H1 (cell line): ENCODE measurements at regions not wholly inside any gene's neighbourhood (a gene's known extent, or its start where the extent isn't known, plus 50 kb on each side); places are given as distances from the start of the nearest gene placed in this dataset.
A peak's percentile ranks its signal among the peaks of the same experiment; 100 is the strongest.

Source experiments
- CTCF ChIA-PET: fragments of 300-600 bp; sonication (Branson Sonifier 250); formaldehyde crosslinking; loops from one replicate; lab custom pipeline; 2021; ENCODE audit not compliant: partially characterized antibody; lab: Charles Lee
- POLR2A ChIA-PET: fragments of 300-600 bp; sonication (Branson Sonifier 250); formaldehyde crosslinking; loops from one replicate; lab custom pipeline; 2021; ENCODE audit warnings: inconsistent platforms; ENCODE audit not compliant: partially characterized antibody; lab: Charles Lee
- DNase-seq, 2 experiments: peaks; one replicate each; pipeline versions ENCODE4 v3.0.0 to v3.0.0-alpha.2; 2010 to 2022; ENCODE audit warnings: low spot score in 2 of 2, low read depth in 1 of 2, mixed read lengths in 1 of 2
- FAIRE-seq: peaks from 2 replicates; lab custom pipeline; 2011; peaks lifted over from hg19 to GRCh38; lab: Jason Lieb, UNC
- H2AFZ ChIP-seq: 2 replicates; pipeline ENCODE4 v1.8.1; 2012; ENCODE audit warnings: low read length, inconsistent platforms
- H2AK5ac ChIP-seq: 2 replicates; pipeline ENCODE4 v1.6.1; 2013; ENCODE audit warnings: low read depth, low read length
- H2BK120ac ChIP-seq: replicated peaks from 2 replicates; pipeline ENCODE3; 2013; ENCODE audit warnings: low read depth, low read length, inconsistent platforms
- H2BK12ac ChIP-seq: 2 replicates; pipeline ENCODE4 v1.6.1; 2013; ENCODE audit warnings: low read depth, low read length
- H2BK15ac ChIP-seq: 2 replicates; pipeline ENCODE4 v1.6.1; 2013; ENCODE audit warnings: low read length
- H2BK20ac ChIP-seq: 2 replicates; pipeline ENCODE4 v1.6.1; 2013; ENCODE audit warnings: low read length
- H2BK5ac ChIP-seq: 2 replicates; pipeline ENCODE4 v1.6.1; 2013; ENCODE audit warnings: low read depth, low read length
- H3K14ac ChIP-seq: 2 replicates; pipeline ENCODE4 v1.6.1; 2013; ENCODE audit warnings: inconsistent platforms; ENCODE audit not compliant: insufficient read length
- H3K18ac ChIP-seq: 2 replicates; pipeline ENCODE4 v1.6.1; 2013; ENCODE audit warnings: low read length; ENCODE audit errors: extremely low read depth
- H3K23ac ChIP-seq: 2 replicates; pipeline ENCODE4 v1.6.1; 2013; ENCODE audit warnings: inconsistent platforms; ENCODE audit not compliant: insufficient read length
- H3K23me2 ChIP-seq: 2 replicates; pipeline ENCODE4 v1.6.1; 2013; ENCODE audit warnings: low read depth, low read length
- H3K27ac ChIP-seq: 2 replicates; pipeline ENCODE4 v1.6.1; 2011; ENCODE audit warnings: low read depth, low read length, inconsistent platforms
- H3K27me3 ChIP-seq, 4 experiments: replicated peaks in 1 of 4; 1 replicate in 1 of 4; 2 replicates in 3 of 4; pipeline versions ENCODE4 v1.6.1 to v1.8.1; 2011 to 2013; ENCODE audit warnings: low read length in 3 of 4, mild to moderate bottlenecking in 3 of 4, inconsistent platforms in 2 of 4, mixed read lengths in 2 of 4, moderate library complexity in 1 of 4; ENCODE audit not compliant: control insufficient read depth in 3 of 4, insufficient read depth in 3 of 4; ENCODE audit errors: extremely low read depth in 1 of 4
- H3K36me3 ChIP-seq, 4 experiments: 2 replicates each; pipeline versions ENCODE4 v1.6.1 to v1.8.1; 2011 to 2013; ENCODE audit warnings: mild to moderate bottlenecking in 4 of 4, low read length in 3 of 4, moderate library complexity in 2 of 4, control low read depth in 1 of 4, inconsistent platforms in 1 of 4; ENCODE audit not compliant: insufficient read depth in 4 of 4, control insufficient read depth in 2 of 4
- H3K4ac ChIP-seq: replicated peaks from 2 replicates; pipeline ENCODE3; 2013; ENCODE audit warnings: low read length, low read depth, mixed read lengths, inconsistent platforms; ENCODE audit not compliant: insufficient read length
- H3K4me1 ChIP-seq, 4 experiments: replicated peaks in 1 of 4; 1 replicate in 1 of 4; 2 replicates in 3 of 4; pipeline versions ENCODE4 v1.6.1 to v1.8.1; 2011 to 2013; ENCODE audit warnings: low read length in 3 of 4, inconsistent platforms in 2 of 4, mixed read lengths in 1 of 4; ENCODE audit not compliant: insufficient read depth in 4 of 4, control insufficient read depth in 3 of 4
- H3K4me2 ChIP-seq, 2 experiments: 2 replicates each; pipeline versions ENCODE4 v1.6.1 to v1.8.1; 2011 to 2013; ENCODE audit warnings: low read depth in 2 of 2, low read length in 2 of 2, control low read depth in 1 of 2, inconsistent platforms in 1 of 2, mild to moderate bottlenecking in 1 of 2; ENCODE audit not compliant: insufficient read depth in 1 of 2
- H3K4me3 ChIP-seq, 4 experiments: fragments of 200-600, 300-600 bp in 1 of 4; sonication (generic), shearing (Covaris generic), sonication (Bioruptor Twin) in 1 of 4; 2 replicates each; pipeline versions ENCODE4 v1.5.1 to v1.8.1; 2011 to 2016; ENCODE audit warnings: low read length in 4 of 4, low read depth in 3 of 4, control low read depth in 2 of 4, inconsistent platforms in 2 of 4, mild to moderate bottlenecking in 2 of 4, mixed read lengths in 1 of 4, moderate library complexity in 1 of 4; ENCODE audit not compliant: insufficient read depth in 2 of 4; ENCODE audit errors: extremely low read depth in 1 of 4
- H3K56ac ChIP-seq: replicated peaks from 2 replicates; pipeline ENCODE3; 2013; ENCODE audit warnings: low read depth, mild to moderate bottlenecking, mixed read lengths, low read length, inconsistent platforms; ENCODE audit not compliant: insufficient read length
- H3K79me1 ChIP-seq: 2 replicates; pipeline ENCODE4 v1.6.1; 2013; ENCODE audit warnings: low read depth, low read length, control low read depth
- H3K79me2 ChIP-seq, 2 experiments: 2 replicates each; pipeline versions ENCODE4 v1.6.1 to v1.8.1; 2012 to 2013; ENCODE audit warnings: low read length in 2 of 2, mild to moderate bottlenecking in 2 of 2, inconsistent platforms in 1 of 2; ENCODE audit not compliant: insufficient read depth in 2 of 2, control insufficient read depth in 1 of 2
- H3K9ac ChIP-seq, 4 experiments: replicated peaks in 1 of 4; 1 replicate in 1 of 4; 2 replicates in 3 of 4; pipeline versions ENCODE4 v1.6.1 to v1.8.1; 2011 to 2013; ENCODE audit warnings: low read depth in 3 of 4, low read length in 3 of 4, control low read depth in 2 of 4, mild to moderate bottlenecking in 2 of 4, moderate library complexity in 2 of 4, inconsistent platforms in 1 of 4; ENCODE audit errors: extremely low read depth in 1 of 4
- H3K9me3 ChIP-seq, 2 experiments: 2 replicates each; pipeline versions ENCODE4 v1.6.1 to v1.8.1; 2012 to 2013; ENCODE audit warnings: mild to moderate bottlenecking in 2 of 2, moderate library complexity in 2 of 2, control low read depth in 1 of 2, inconsistent platforms in 1 of 2, low read depth in 1 of 2, low read length in 1 of 2, mixed read lengths in 1 of 2; ENCODE audit not compliant: insufficient read depth in 2 of 2
- H4K20me1 ChIP-seq, 2 experiments: replicated peaks in 1 of 2; 2 replicates each; pipeline versions ENCODE3 to v1.8.1; 2011 to 2013; ENCODE audit warnings: inconsistent platforms in 2 of 2, low read length in 2 of 2, mild to moderate bottlenecking in 1 of 2; ENCODE audit not compliant: insufficient read depth in 2 of 2, control insufficient read depth in 1 of 2
- H4K5ac ChIP-seq: 2 replicates; pipeline ENCODE4 v1.6.1; 2013; ENCODE audit warnings: low read length, low read depth, mixed read lengths, inconsistent platforms; ENCODE audit not compliant: insufficient read length
- H4K8ac ChIP-seq: 2 replicates; pipeline ENCODE4 v1.8.0; 2013; ENCODE audit warnings: mild to moderate bottlenecking, moderate library complexity, low read length, inconsistent platforms; ENCODE audit not compliant: insufficient read depth; ENCODE audit errors: extremely low read depth
- H4K91ac ChIP-seq: replicated peaks from 2 replicates; pipeline ENCODE3; 2013; ENCODE audit warnings: low read length, mixed read lengths, inconsistent platforms; ENCODE audit not compliant: insufficient read length
- BACH1 ChIP-seq: IDR thresholded peaks from 2 replicates; pipeline ENCODE4 v1.6.1; 2012; ENCODE audit warnings: low read length, improper control_type of control experiment
- CEBPB ChIP-seq: IDR thresholded peaks from 2 replicates; pipeline ENCODE4 v1.6.1; 2012; ENCODE audit warnings: low read depth, low read length
- EGR1 ChIP-seq: IDR thresholded peaks from 2 replicates; pipeline ENCODE4 v1.6.1; 2011; ENCODE audit warnings: low read depth, low read length, borderline replicate concordance
- FOSL1 ChIP-seq: IDR thresholded peaks from 2 replicates; pipeline ENCODE4 v1.6.1; 2011; ENCODE audit warnings: mild to moderate bottlenecking, low read depth, low read length, moderate library complexity; ENCODE audit not compliant: insufficient read depth
- NANOG ChIP-seq: IDR thresholded peaks from 2 replicates; pipeline ENCODE4 v1.6.1; 2011; ENCODE audit warnings: low read length, low read depth, mild to moderate bottlenecking, inconsistent platforms; ENCODE audit not compliant: insufficient read depth, poor library complexity, severe bottlenecking
- RBBP5 ChIP-seq: IDR thresholded peaks from 2 replicates; pipeline ENCODE4 v1.7.1; 2012; ENCODE audit warnings: low read depth, mild to moderate bottlenecking, inconsistent platforms, low read length, moderate library complexity, borderline replicate concordance
- SAP30 ChIP-seq: fragments of 300-600 bp; sonication (generic); IDR thresholded peaks from 2 replicates; pipeline ENCODE4 v1.7.1; 2012; ENCODE audit warnings: low read length, moderate library complexity, mild to moderate bottlenecking, inconsistent platforms; ENCODE audit not compliant: insufficient read depth, insufficient replicate concordance
- SIRT6 ChIP-seq: IDR thresholded peaks from one replicate; pipeline ENCODE4 v1.7.1; 2012; ENCODE audit warnings: low read length, inconsistent platforms
- SP1 ChIP-seq: IDR thresholded peaks from 2 replicates; pipeline ENCODE4 v1.6.1; 2011; ENCODE audit warnings: low read depth, low read length
- SP4 ChIP-seq: IDR thresholded peaks from 2 replicates; pipeline ENCODE4 v1.6.1; 2012; ENCODE audit warnings: low read length, inconsistent platforms
- TAF1 ChIP-seq: IDR thresholded peaks from 2 replicates; pipeline ENCODE4 v1.6.1; 2011; ENCODE audit warnings: mild to moderate bottlenecking, low read depth, low read length
- TCF12 ChIP-seq: IDR thresholded peaks from 2 replicates; pipeline ENCODE4 v1.6.1; 2011; ENCODE audit warnings: low read depth, mild to moderate bottlenecking, low read length
- TEAD4 ChIP-seq: IDR thresholded peaks from 2 replicates; pipeline ENCODE4 v1.6.1; 2012; ENCODE audit warnings: low read depth, low read length, inconsistent platforms, mixed read lengths
- YY1 ChIP-seq: IDR thresholded peaks from 2 replicates; pipeline ENCODE4 v1.6.1; 2011; ENCODE audit warnings: low read depth, mild to moderate bottlenecking, low read length
- ZNF274 ChIP-seq: IDR thresholded peaks from 2 replicates; pipeline ENCODE4 v1.7.0; 2012; ENCODE audit warnings: low read length, borderline replicate concordance; ENCODE audit errors: extremely low read depth
- WGBS, 2 experiments: shearing (Covaris generic) in 1 of 2; methylation state at CpG; one replicate each; pipeline versions ENCODE4 v1.1.6 to v1.1.7; 2013 to 2015; ENCODE audit warnings: low lambda C conversion rate in 2 of 2, mixed read lengths in 2 of 2, inconsistent platforms in 1 of 2, low coverage in 1 of 2, missing lambda C conversion rate in 1 of 2; ENCODE audit not compliant: insufficient replicate concordance in 2 of 2, insufficient coverage in 1 of 2, insufficient read length in 1 of 2; ENCODE audit errors: extremely low coverage in 1 of 2, missing lambda C conversion rate in 1 of 2; 5-methylcytosine and 5-hydroxymethylcytosine counted together

DNA sequence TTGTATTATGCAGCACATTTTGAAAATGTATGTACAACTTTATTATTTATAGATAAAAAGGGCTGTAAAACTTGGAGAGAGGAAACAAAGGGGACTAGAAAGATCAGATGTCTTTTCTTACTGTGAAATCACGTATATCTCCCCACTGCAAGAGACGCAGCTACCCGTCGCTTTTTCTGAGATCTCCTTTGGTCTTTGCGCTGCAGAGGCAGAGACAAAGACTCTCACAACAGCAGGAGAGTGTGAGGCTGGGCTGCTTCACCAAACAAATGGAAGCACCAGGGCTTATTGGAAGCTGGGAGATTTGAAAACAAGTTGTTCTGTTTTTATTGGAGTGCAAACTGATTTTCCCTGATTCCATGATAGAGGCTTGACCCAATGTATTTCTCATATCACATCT lies 129.0 kb upstream of the PARD3B start:
- no peak overlapping the region for H3K4me3 ChIP-seq
- no peaks in the 10 kb centered on the region for H4K20me1 ChIP-seq
- H3K23ac ChIP-seq, result no peak overlapping the region
- FAIRE-seq (no peak), DNase-seq (no peak)
- H2BK20ac ChIP-seq, result no peak overlapping the region
- no peaks in the 10 kb centered on the region for H3K23me2 ChIP-seq
- no peak overlapping the region for H2BK15ac ChIP-seq
- no peak overlapping the region for H3K4ac ChIP-seq
- no peak overlapping the region for H3K56ac ChIP-seq
- peaks cover 18 to 29% of the 10 kb centered on the region in 2 experiments; a peak in 3 of 4 replicates for H3K9me3 ChIP-seq
- CTCF ChIA-PET, result interaction anchor here (0.7 kb wide), 1 partner anchor 18 kb away, joined by 3 read pairs; no protein-coding TSS in a partner anchor
- no peak overlapping the region for H4K5ac ChIP-seq
- no peaks in the 10 kb centered on the region for H3K79me2 ChIP-seq
- H2AK5ac ChIP-seq, result no peak overlapping the region
- no peaks in the 10 kb centered on the region for H3K4me1 ChIP-seq
- H3K4me2 ChIP-seq, result no peak overlapping the region
- no peaks in the 10 kb centered on the region for H3K36me3 ChIP-seq
- H3K18ac ChIP-seq, result no peak overlapping the region
- no peak overlapping the region for H4K8ac ChIP-seq
- H3K79me1 ChIP-seq, result no peaks in the 10 kb centered on the region
- no peak overlapping the region for H2BK120ac ChIP-seq
- no peak overlapping the region for H4K91ac ChIP-seq
- no peak overlapping the region for H3K14ac ChIP-seq
- H2BK12ac ChIP-seq, result no peak overlapping the region
- no peak overlapping the region for H3K27ac ChIP-seq
- TF ChIP-seq NANOG (no peak), TEAD4 (no peak), BACH1 (no peak), EGR1 (no peak), CEBPB (no peak), YY1 (no peak), SIRT6 (no peak), TAF1 (no peak), RBBP5 (no peak), SP1 (no peak), SP4 (no peak), FOSL1 (no peak), SAP30 (no peak), ZNF274 (no peak), TCF12 (no peak)
- TF ChIP-seq, all 59 proteins: peak for 0
- H2AFZ ChIP-seq, result peak overlapping the region; percentile 31; the same call in 1 of the 2 replicates
- 93% methylated on average over 5 of the region's 5 CpGs; no CpG with 5 or more reads in 1 of the 2 experiments for WGBS, 2 experiments
- no peaks in the 10 kb centered on the region for H3K27me3 ChIP-seq
- no peak overlapping the region for H2BK5ac ChIP-seq
- POLR2A ChIA-PET, result no interaction called here
- no peak overlapping the region for H3K9ac ChIP-seq
